Astrocyte (in vitro differentiated cells and primary cell): ENCODE measurements at regions not wholly inside any gene's neighbourhood (a gene's known extent, or its start where the extent isn't known, plus 50 kb on each side); places are given as distances from the start of the nearest gene placed in this dataset.

ENCODE experiments used
- CTCF ChIP-seq: IDR thresholded peaks from 2 replicates; pipeline ENCODE4 v1.5.1; 2011; ENCODE audit warnings: low read depth, mild to moderate bottlenecking, inconsistent platforms, low read length, moderate library complexity; ENCODE audit not compliant: insufficient read depth
- EZH2 ChIP-seq: IDR thresholded peaks from 2 replicates; pipeline ENCODE4 v1.6.1; 2012; ENCODE audit warnings: mild to moderate bottlenecking, low read length, inconsistent platforms; ENCODE audit not compliant: insufficient read depth

GRCh38 chr1:70899735-70900134 lies 147.9 kb downstream of the PTGER3 start:
- TF ChIP-seq CTCF (no peak), EZH2 (no peak)
